Left hindlimb (tissue), 1 donor: ENCODE measurements at regions not wholly inside any gene's neighbourhood (a gene's known extent, or its start where the extent isn't known, plus 50 kb on each side); places are given as distances from the start of the nearest gene placed in this dataset.
A peak's percentile ranks its signal among the peaks of the same experiment; 100 is the strongest.

Experiments
- DNase-seq: peaks from one replicate; pipeline ENCODE4 v3.0.0-alpha.2; 2018

- DNase-seq, result peak; percentile 18
These were observed 184.4 kb downstream of the KIF26A start for GRCh38 chr14:104322531-104323366.

- peak; percentile 11 for DNase-seq
These were observed 185.3 kb downstream of the KIF26A start for GRCh38 chr14:104323551-104324175.

GRCh38 chr14:104326848-104327247 lies 188.5 kb downstream of the KIF26A start:
- DNase-seq, result no peak

GRCh38 chr14:104328607-104329006 lies 190.2 kb downstream of the KIF26A start:
- DNase-seq, result peak; percentile 7

- no peak for DNase-seq
These were observed 191.4 kb downstream of the KIF26A start for GRCh38 chr14:104329793-104330192.

- DNase-seq, result peak; percentile 10
These were observed 193.7 kb downstream of the KIF26A start for GRCh38 chr14:104331871-104332605.

- DNase-seq, result peak; percentile 12
These were observed 194.4 kb downstream of the KIF26A start for GRCh38 chr14:104332634-104333270.

- peak; percentile 33 for DNase-seq
These were observed 195.4 kb downstream of the KIF26A start for GRCh38 chr14:104333646-104334423.

GRCh38 chr14:104334424-104335161 lies 196.2 kb downstream of the KIF26A start:
- DNase-seq, result peak; percentile 16

- peak; percentile 10 for DNase-seq
These were observed 196.8 kb downstream of the KIF26A start for GRCh38 chr14:104335176-104335575.

GRCh38 chr14:104335611-104336010 lies 197.2 kb downstream of the KIF26A start:
- no peak for DNase-seq

- no peak for DNase-seq
These were observed 199.0 kb downstream of the KIF26A start for GRCh38 chr14:104337351-104337750.

- no peak for DNase-seq
These were observed 201.0 kb downstream of the KIF26A start for GRCh38 chr14:104339361-104339760.

- DNase-seq, result no peak
These were observed 201.4 kb downstream of the KIF26A start for GRCh38 chr14:104339829-104340228.

- DNase-seq, result peak; percentile 38
These were observed 203.4 kb downstream of the KIF26A start for GRCh38 chr14:104341532-104342434.

GRCh38 chr14:104342435-104343293 lies 204.3 kb downstream of the KIF26A start:
- peak; percentile 30 for DNase-seq

- peak; percentile 9 for DNase-seq
These were observed 204.9 kb downstream of the KIF26A start for GRCh38 chr14:104343294-104343625.

- peak; percentile 19 for DNase-seq
These were observed 205.6 kb downstream of the KIF26A start for GRCh38 chr14:104343690-104344640.
